HepG2 (cell line): ENCODE measurements at regions not wholly inside any gene's neighbourhood (a gene's known extent, or its start where the extent isn't known, plus 50 kb on each side); places are given as distances from the start of the nearest gene placed in this dataset.

Source experiments
- ATAC-seq: fragments of 200-7000 bp; cut with Tn5 transposase; 3 replicates; pipeline ENCODE4 v1.9.1; 2020; ENCODE audit warnings: mild to moderate bottlenecking, moderate library complexity
- BruUV-seq: library from RNA; stranded (reverse); fragments of 400-500 nt; replicated peaks from 2 replicates; lab custom pipeline; 2021; lab: Mats Ljungman, UMichigan
- CTCF ChIA-PET: fragments of 300-600 bp; formaldehyde crosslinking; extraction: SDS; loops from one replicate; lab custom pipeline; 2021; ENCODE audit warnings: low total read pairs, inconsistent platforms, low intra/inter-chr PET ratio; lab: Yijun Ruan, JAX
- POLR2A ChIA-PET: fragments of 350-600 bp; sonication (Branson Sonifier 250); formaldehyde crosslinking; loops from one replicate; lab custom pipeline; 2020; ENCODE audit warnings: antibody characterized with exemption, inconsistent platforms; lab: Yijun Ruan, JAX
- DNase-seq: peaks from one replicate; pipeline ENCODE4 v3.0.0-alpha.2; 2015; ENCODE audit warnings: low spot score
- FAIRE-seq: peaks from 3 replicates; lab custom pipeline; 2011; peaks lifted over from hg19 to GRCh38; lab: Jason Lieb, UNC
- H2AFZ ChIP-seq: one replicate; pipeline ENCODE4 v1.6.1; 2011; ENCODE audit warnings: low read length, inconsistent platforms
- H3K27ac ChIP-seq: fragments of 300-600 bp; 3 replicates; pipeline ENCODE4 v1.8.0; 2011; ENCODE audit warnings: mixed run types, mild to moderate bottlenecking, mixed read lengths, low read length, inconsistent platforms; ENCODE audit not compliant: insufficient read depth; ENCODE audit errors: extremely low read length
- H3K27me3 ChIP-seq, 2 experiments: fragments of 200-600 bp in 1 of 2; 2 replicates in 1 of 2; 3 replicates in 1 of 2; pipeline versions ENCODE4 v1.6.0 to v1.8.0; 2011; ENCODE audit warnings: low read length in 2 of 2, mild to moderate bottlenecking in 2 of 2, moderate library complexity in 2 of 2, inconsistent platforms in 1 of 2; ENCODE audit not compliant: insufficient read depth in 2 of 2, control insufficient read depth in 1 of 2
- H3K36me3 ChIP-seq, 2 experiments: fragments of 200-600 bp in 1 of 2; replicated peaks in 1 of 2; 2 replicates in 1 of 2; 3 replicates in 1 of 2; pipeline versions ENCODE4 v1.5.1 to v1.8.0; 2011; ENCODE audit warnings: low read length in 2 of 2, inconsistent platforms in 1 of 2; ENCODE audit not compliant: insufficient read depth in 2 of 2, control insufficient read depth in 1 of 2
- H3K4me1 ChIP-seq: 2 replicates; pipeline ENCODE4 v1.5.1; 2012; ENCODE audit warnings: low read length, inconsistent platforms; ENCODE audit not compliant: insufficient read depth
- H3K4me2 ChIP-seq: 2 replicates; pipeline ENCODE4 v1.6.0; 2011; ENCODE audit warnings: low read depth, low read length, inconsistent platforms
- H3K4me3 ChIP-seq, 3 experiments: fragments of 200-600 bp in 1 of 3; sonication (generic), shearing (Covaris generic) in 1 of 3; replicated peaks in 1 of 3; 2 replicates each; pipeline ENCODE4 v1.5.1; 2011 to 2016; ENCODE audit warnings: low read length in 3 of 3, inconsistent platforms in 2 of 3, low read depth in 2 of 3, mild to moderate bottlenecking in 2 of 3, control low read depth in 1 of 3, mixed read lengths in 1 of 3; ENCODE audit not compliant: insufficient read depth in 1 of 3
- H3K79me2 ChIP-seq: one replicate; pipeline ENCODE4 v1.6.1; 2011; ENCODE audit warnings: low read length, inconsistent platforms; ENCODE audit not compliant: insufficient read depth
- H3K9ac ChIP-seq: 2 replicates; pipeline ENCODE4 v1.6.0; 2011; ENCODE audit warnings: mild to moderate bottlenecking, low read depth, low read length, inconsistent platforms; ENCODE audit not compliant: insufficient read depth
- H3K9me3 ChIP-seq: 2 replicates; pipeline ENCODE4 v1.5.1; 2012; ENCODE audit warnings: mild to moderate bottlenecking, low read length
- H4K20me1 ChIP-seq: 2 replicates; pipeline ENCODE4 v1.6.0; 2011; ENCODE audit warnings: inconsistent platforms, mild to moderate bottlenecking, low read length, moderate library complexity; ENCODE audit not compliant: insufficient read depth
- CREM ChIP-seq, 2 experiments: sonication (generic) in 1 of 2; formaldehyde crosslinking in 1 of 2; IDR thresholded peaks; 2 replicates each; pipeline versions ENCODE4 v1.4.0 to v1.6.1; 2016 to 2020; ENCODE audit warnings: antibody characterized with exemption in 1 of 2, mild to moderate bottlenecking in 1 of 2, missing genetic modification reagents in 1 of 2
- KMT2A ChIP-seq: sonication (generic); formaldehyde crosslinking; IDR thresholded peaks from 2 replicates; pipeline ENCODE4 v1.4.0; 2020; ENCODE audit warnings: missing genetic modification reagents
- MTERF4 ChIP-seq: sonication (generic); formaldehyde crosslinking; IDR thresholded peaks from 2 replicates; pipeline ENCODE4 v1.8.0; 2023; ENCODE audit warnings: mild to moderate bottlenecking, missing genetic modification reagents
- PHF21A ChIP-seq: sonication (generic); formaldehyde crosslinking; IDR thresholded peaks from 2 replicates; pipeline ENCODE4 v1.5.0; 2020; ENCODE audit warnings: mild to moderate bottlenecking, missing genetic modification reagents
- PRDM4 ChIP-seq: sonication (generic); formaldehyde crosslinking; IDR thresholded peaks from 2 replicates; pipeline ENCODE4 v1.9.0; 2021; ENCODE audit warnings: missing genetic modification reagents, borderline replicate concordance
- ZNF674 ChIP-seq: sonication (generic); formaldehyde crosslinking; IDR thresholded peaks from 2 replicates; pipeline ENCODE4 v1.5.0; 2020; ENCODE audit warnings: low read depth, mild to moderate bottlenecking, missing genetic modification reagents
- ZNF740 ChIP-seq: sonication (generic); formaldehyde crosslinking; IDR thresholded peaks from 2 replicates; pipeline ENCODE4 v1.4.0; 2020; ENCODE audit warnings: missing genetic modification reagents
- WGBS: methylation state at CpG from one replicate; pipeline ENCODE4 v1.1.6; 2017; ENCODE audit warnings: low lambda C conversion rate; 5-methylcytosine and 5-hydroxymethylcytosine counted together
- in situ Hi-C: cut with HindIII; loops from 2 replicates; pipeline ENCODE4 v1.10.0; 2017; ENCODE audit warnings: low pct_unique_long_range_greater_than_20kb; ENCODE audit not compliant: extremely low pct_ligation_motif_present
- intact Hi-C: fragments of 100-400 bp; cut with micrococcal nuclease; formaldehyde crosslinking; loops from one replicate; pipeline ENCODE4 v1.10.0; 2022; ENCODE audit not compliant: unreplicated experiment

GRCh38 chr9:73023025-73023541, 70.2 kb upstream of the ALDH1A1 start (continued):
- TF ChIP-seq PRDM4: no peak
- TF ChIP-seq KMT2A (CRISPR knock-in tag): no peak

GRCh38 chr9:73022353-73022752, 69.5 kb upstream of the ALDH1A1 start:
- H3K9me3 ChIP-seq: peaks cover 12% of the 10 kb centered on the region
- intact Hi-C loops: loop anchor here (2.0 to 5.0 kb wide), 3 partner anchors 40 to 165 kb away; no protein-coding TSS in a partner anchor
- no peaks in the 10 kb centered on the region for H4K20me1 ChIP-seq
- ATAC-seq: no peak
- no peak overlapping the region for H3K4me3 ChIP-seq
- no TSS peak for BruUV-seq
- no peak for TF ChIP-seq ZNF740 (CRISPR knock-in tag)
- no peak for TF ChIP-seq MTERF4 (CRISPR knock-in tag)
- TF ChIP-seq CREM (IDR thresholded peaks at IDR 0.05): 0 out of 2 replicates have a peak, but pooled peaks have one; percentile 1
- TF ChIP-seq CREM (CRISPR knock-in tag; IDR thresholded peaks at IDR 0.05): no peak
- TF ChIP-seq ZNF674 (CRISPR knock-in tag): no peak
- no peak for TF ChIP-seq PHF21A (CRISPR knock-in tag)
- TF ChIP-seq, all 625 proteins: peak for 1
- Histone ChIP-seq H2AFZ (no peak overlapping the region), H3K27ac (no peak overlapping the region), H3K36me3 (no peaks in the 10 kb centered on the region), H3K27me3 (no peaks in the 10 kb centered on the region), H3K9ac (no peak overlapping the region), H3K4me1 (peaks cover 16% of the 10 kb centered on the region), H3K79me2 (no peaks in the 10 kb centered on the region), H3K4me2 (no peak overlapping the region)
- DNase-seq (no peak), FAIRE-seq (no peak)
- ChIA-PET POLR2A (interaction anchor here (1.4 to 2.3 kb wide), 3 partner anchors 25 to 165 kb away, joined by 3 to 12 read pairs (median 7); no protein-coding TSS in a partner anchor), CTCF (interaction anchor here (1.5 to 2.6 kb wide), 4 partner anchors 59 to 165 kb away, joined by 3 to 18 read pairs (median 8); no protein-coding TSS in a partner anchor)
- WGBS: 65% methylated on average over 2 of the region's 2 CpGs
- in situ Hi-C loops: loop anchor here (10.0 kb wide), 1 partner anchor 168 kb away; no protein-coding TSS in a partner anchor
